Upper lobe of left lung (tissue), 4 donors: ENCODE measurements at regions not wholly inside any gene's neighbourhood (a gene's known extent, or its start where the extent isn't known, plus 50 kb on each side); places are given as distances from the start of the nearest gene placed in this dataset.

Experiments used
- CTCF ChIP-seq, 6 experiments: fragments of 450-650 bp in 4 of 6; fragments of 200-600 bp in 2 of 6; sonication (generic) in 2 of 6; IDR thresholded peaks; one replicate each; pipeline ENCODE4 v1.5.1; 2016 to 2019; ENCODE audit warnings: antibody characterized with exemption in 6 of 6
- POLR2AphosphoS5 ChIP-seq, 2 donors: sonication (generic); formaldehyde crosslinking; IDR thresholded peaks; one replicate each; pipeline ENCODE4 v1.5.1; 2017; ENCODE audit warnings: antibody characterized with exemption in 2 of 2

DNA sequence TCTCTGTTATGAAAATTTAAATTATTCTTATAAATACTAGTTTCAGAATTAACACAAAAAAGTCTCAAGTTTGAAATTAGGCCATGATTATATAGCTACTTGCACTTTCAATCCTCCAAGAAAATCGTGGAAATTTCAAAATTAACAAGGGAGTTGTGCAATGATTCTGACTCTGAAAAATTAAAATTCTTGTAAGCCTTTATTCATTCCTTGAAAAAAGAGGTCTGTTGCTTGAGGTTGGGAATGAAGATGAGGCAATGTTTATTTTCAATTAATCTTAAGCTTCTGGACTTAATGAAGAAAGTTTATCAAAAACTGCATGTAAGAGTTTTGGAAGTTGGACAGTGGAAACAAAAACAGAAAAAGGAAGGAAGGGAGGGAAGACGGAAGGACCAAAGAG lies 128.2 kb upstream of the FIBIN start:
- no peak for TF ChIP-seq CTCF (IDR thresholded peaks at IDR 0.05)
- TF ChIP-seq POLR2AphosphoS5 (IDR thresholded peaks at IDR 0.05): no peak
